K562 (cell line): ENCODE measurements at regions not wholly inside any gene's neighbourhood (a gene's known extent, or its start where the extent isn't known, plus 50 kb on each side); places are given as distances from the start of the nearest gene placed in this dataset.

Experiments used
- ATAC-seq: fragments of 200-7000 bp; cut with Tn5 transposase; 3 replicates; pipeline ENCODE4 v1.9.1; 2020; ENCODE audit warnings: moderate library complexity
- BruUV-seq: library from RNA; stranded (reverse); fragments of 400-500 nt; replicated peaks from 2 replicates; lab custom pipeline; 2021; lab: Mats Ljungman, UMichigan
- CTCF ChIA-PET: fragments of 300-600 bp; formaldehyde crosslinking; extraction: SDS; loops from one replicate; lab custom pipeline; 2021; ENCODE audit warnings: low intra/inter-chr PET ratio; lab: Yijun Ruan, JAX
- POLR2A ChIA-PET: fragments of 300-600, 350-650 bp; sonication (Branson Sonifier 250); formaldehyde crosslinking; extraction: SDS; loops from one replicate; lab custom pipeline; 2021; ENCODE audit warnings: antibody characterized with exemption, inconsistent platforms; lab: Yijun Ruan, JAX
- DNase-seq, 4 experiments: peaks; one replicate each; pipeline versions ENCODE4 v3.0.0 to v3.0.0-alpha.2; 2011 to 2018; ENCODE audit warnings: low spot score in 3 of 4, mixed read lengths in 3 of 4; ENCODE audit errors: extremely low read depth in 1 of 4
- FAIRE-seq: peaks from 2 replicates; lab custom pipeline; 2011; peaks lifted over from hg19 to GRCh38; lab: Jason Lieb, UNC
- H2AFZ ChIP-seq: 2 replicates; pipeline ENCODE4 v1.6.0; 2011; ENCODE audit warnings: low read depth, low read length, control low read depth, inconsistent platforms
- H3K27ac ChIP-seq: fragments of 200-600 bp; 3 replicates; pipeline ENCODE4 v1.8.0; 2011; ENCODE audit warnings: low read depth, mild to moderate bottlenecking, control low read depth, inconsistent platforms, low read length, moderate library complexity, mixed read lengths; ENCODE audit errors: extremely low read depth
- H3K27me3 ChIP-seq, 2 experiments: fragments of 300-600 bp in 1 of 2; 2 replicates in 1 of 2; 3 replicates in 1 of 2; pipeline versions ENCODE4 v1.6.0 to v1.8.0; 2011; ENCODE audit warnings: inconsistent platforms in 2 of 2, low read length in 2 of 2, mild to moderate bottlenecking in 1 of 2, mixed read lengths in 1 of 2, moderate library complexity in 1 of 2; ENCODE audit not compliant: control insufficient read depth in 2 of 2, insufficient read depth in 2 of 2
- H3K36me3 ChIP-seq: fragments of 300-600 bp; 3 replicates; pipeline ENCODE4 v1.8.0; 2011; ENCODE audit warnings: mild to moderate bottlenecking, low read length, inconsistent platforms; ENCODE audit not compliant: control insufficient read depth, insufficient read depth
- H3K4me1 ChIP-seq, 2 experiments: fragments of 200-600 bp in 1 of 2; replicated peaks in 1 of 2; 2 replicates in 1 of 2; 3 replicates in 1 of 2; pipeline versions ENCODE4 v1.5.1 to v1.8.0; 2011; ENCODE audit warnings: inconsistent platforms in 2 of 2, low read length in 2 of 2, mild to moderate bottlenecking in 1 of 2, mixed read lengths in 1 of 2, moderate library complexity in 1 of 2; ENCODE audit not compliant: control insufficient read depth in 2 of 2, insufficient read depth in 2 of 2
- H3K4me2 ChIP-seq: 2 replicates; pipeline ENCODE4 v1.6.1; 2011; ENCODE audit warnings: low read length, control low read depth, inconsistent platforms, mixed read lengths; ENCODE audit not compliant: insufficient read depth
- H3K4me3 ChIP-seq: fragments of 200-600 bp; sonication (generic), shearing (Covaris generic); 2 replicates; pipeline ENCODE4 v1.5.1; 2016; ENCODE audit warnings: control low read depth, inconsistent platforms
- H3K79me2 ChIP-seq: fragments of 200-600 bp; 3 replicates; pipeline ENCODE4 v1.8.0; 2011; ENCODE audit warnings: low read length, inconsistent platforms; ENCODE audit not compliant: control insufficient read depth, insufficient read depth
- H3K9ac ChIP-seq, 2 experiments: 2 replicates each; pipeline versions ENCODE4 v1.6.0 to v1.6.1; 2011; ENCODE audit warnings: low read depth in 2 of 2, low read length in 2 of 2, control low read depth in 1 of 2, inconsistent platforms in 1 of 2, mild to moderate bottlenecking in 1 of 2, mixed read lengths in 1 of 2; ENCODE audit not compliant: insufficient read depth in 1 of 2
- H3K9me1 ChIP-seq: one replicate; pipeline ENCODE4 v1.6.0; 2011; ENCODE audit warnings: inconsistent platforms, mild to moderate bottlenecking, low read length, moderate library complexity; ENCODE audit not compliant: control insufficient read depth, insufficient read depth
- H3K9me3 ChIP-seq: replicated peaks from 2 replicates; pipeline ENCODE4 v1.5.1; 2011; ENCODE audit warnings: low read depth, low read length, inconsistent platforms; ENCODE audit not compliant: control insufficient read depth, insufficient read depth
- H4K20me1 ChIP-seq: replicated peaks from 2 replicates; pipeline ENCODE4 v1.6.1; 2011; ENCODE audit warnings: low read length, inconsistent platforms, mixed read lengths; ENCODE audit not compliant: control insufficient read depth, insufficient read depth
- ATF1 ChIP-seq, 2 experiments: fragments of 450-650 bp in 1 of 2; IDR thresholded peaks; 2 replicates each; pipeline ENCODE4 v1.6.1; 2016; ENCODE audit warnings: missing compliant biosample characterization in 1 of 2, missing genetic modification characterization in 1 of 2
- BMI1 ChIP-seq: fragments of 150-350 bp; IDR thresholded peaks from 2 replicates; pipeline ENCODE4 v1.6.1; 2014; ENCODE audit warnings: low read length
- HOMEZ ChIP-seq: fragments of 250-450 bp; sonication (Bioruptor Pico); IDR thresholded peaks from 2 replicates; pipeline ENCODE4 v1.4.0; 2020; ENCODE audit warnings: mild to moderate bottlenecking, moderate library complexity
- L3MBTL2 ChIP-seq: fragments of 450-650 bp; IDR thresholded peaks from 2 replicates; pipeline ENCODE4 v1.6.1; 2016; ENCODE audit warnings: mild to moderate bottlenecking, moderate library complexity
- POLR2AphosphoS5 ChIP-seq: IDR thresholded peaks from 2 replicates; pipeline ENCODE4 v1.6.1; 2011; ENCODE audit warnings: mild to moderate bottlenecking, low read depth, low read length, moderate library complexity; ENCODE audit not compliant: control insufficient read depth, insufficient read depth
- POLR2H ChIP-seq: IDR thresholded peaks from 2 replicates; pipeline ENCODE4 v1.6.1; 2016; ENCODE audit warnings: missing genetic modification characterization, low read depth, mild to moderate bottlenecking, control low read depth, missing compliant biosample characterization, moderate library complexity
- RAD21 ChIP-seq, 2 experiments: fragments of 250-450 bp in 1 of 2; fragments of 450-650 bp in 1 of 2; sonication (Bioruptor Pico) in 1 of 2; formaldehyde crosslinking in 1 of 2; IDR thresholded peaks in 1 of 2; conservative IDR thresholded peaks in 1 of 2; 2 replicates each; pipeline versions ENCODE4 v1.4.0 to v1.8.0; 2020 to 2022; ENCODE audit warnings: mild to moderate bottlenecking in 2 of 2, moderate library complexity in 1 of 2
- SETDB1 ChIP-seq: IDR thresholded peaks from one replicate; pipeline ENCODE4 v1.6.1; 2012; ENCODE audit warnings: low read length, control low read depth, inconsistent platforms
- SIN3A ChIP-seq, 2 experiments: fragments of 150-350 bp in 1 of 2; IDR thresholded peaks; 2 replicates each; pipeline ENCODE4 v1.6.1; 2011 to 2016; ENCODE audit warnings: borderline replicate concordance in 2 of 2, low read depth in 2 of 2, low read length in 2 of 2, mild to moderate bottlenecking in 2 of 2, moderate library complexity in 2 of 2; ENCODE audit not compliant: control insufficient read depth in 1 of 2
- TOE1 ChIP-seq, 2 experiments: fragments of 450-650 bp in 1 of 2; sonication (generic) in 1 of 2; formaldehyde crosslinking in 1 of 2; IDR thresholded peaks; 2 replicates each; pipeline versions ENCODE4 v1.7.1 to v1.8.0; 2016 to 2022; ENCODE audit warnings: borderline replicate concordance in 2 of 2, mild to moderate bottlenecking in 2 of 2, antibody characterized with exemption in 1 of 2, inconsistent platforms in 1 of 2, low read depth in 1 of 2, missing genetic modification reagents in 1 of 2, moderate library complexity in 1 of 2
- TSC22D4 ChIP-seq: fragments of 450-650 bp; IDR thresholded peaks from 2 replicates; pipeline ENCODE4 v1.6.1; 2016; ENCODE audit warnings: missing genetic modification characterization, missing biosample characterization, control low read depth
- USF2 ChIP-seq: sonication (generic); formaldehyde crosslinking; IDR thresholded peaks from 2 replicates; pipeline ENCODE4 v1.5.0; 2020; ENCODE audit warnings: missing genetic modification reagents
- ZBTB33 ChIP-seq: sonication (generic); formaldehyde crosslinking; IDR thresholded peaks from 2 replicates; pipeline ENCODE4 v1.8.1; 2023; ENCODE audit warnings: mild to moderate bottlenecking, missing genetic modification reagents
- ZBTB34 ChIP-seq: fragments of 250-450 bp; sonication (Bioruptor Pico); IDR thresholded peaks from 2 replicates; pipeline ENCODE4 v1.8.0; 2021; ENCODE audit warnings: mild to moderate bottlenecking, moderate library complexity
- ZNF143 ChIP-seq: sonication (generic); formaldehyde crosslinking; IDR thresholded peaks from 2 replicates; pipeline ENCODE4 v1.9.0; 2022; ENCODE audit warnings: mild to moderate bottlenecking, missing genetic modification reagents
- ZNF431 ChIP-seq: sonication (generic); formaldehyde crosslinking; IDR thresholded peaks from 2 replicates; pipeline ENCODE4 v1.8.0; 2022; ENCODE audit warnings: mild to moderate bottlenecking, missing genetic modification reagents
- WGBS: fragments of 100-300 bp; shearing (Covaris generic); methylation state at CpG from one replicate; pipeline ENCODE4 v1.1.6; 2016; ENCODE audit warnings: low coverage, mixed read lengths; ENCODE audit not compliant: insufficient coverage; ENCODE audit errors: missing lambda C conversion rate; 5-methylcytosine and 5-hydroxymethylcytosine counted together
- in situ Hi-C: fragments of 300-500 bp; cut with MboI; formaldehyde crosslinking; loops from 4 replicates; pipeline ENCODE4 v1.15.0; 2018; ENCODE audit warnings: inconsistent platforms, mixed read lengths
- intact Hi-C: fragments of 100-400 bp; cut with micrococcal nuclease; formaldehyde crosslinking; loops from 2 replicates; pipeline ENCODE4 v1.14.2; 2022

GRCh38 chr13:85700906-85701305 lies 98.3 kb downstream of the SLITRK6 start:
- BruUV-seq = no TSS peak
- no peaks in the 10 kb centered on the region for H4K20me1 ChIP-seq
- H3K9ac ChIP-seq = no peak overlapping the region
- no peaks in the 10 kb centered on the region for H3K36me3 ChIP-seq
- DNase-seq (no peak), ATAC-seq (no peak), FAIRE-seq (no peak)
- H2AFZ ChIP-seq = no peak overlapping the region
- no peaks in the 10 kb centered on the region for H3K4me1 ChIP-seq
- H3K79me2 ChIP-seq = no peaks in the 10 kb centered on the region
- CTCF ChIA-PET = no interaction called here
- H3K9me3 ChIP-seq = no peaks in the 10 kb centered on the region
- no peak overlapping the region for H3K27ac ChIP-seq
- no peak overlapping the region for H3K4me2 ChIP-seq
- no peaks in the 10 kb centered on the region for H3K9me1 ChIP-seq
- 2% methylated on average over 4 of the region's 4 CpGs for WGBS
- TF ChIP-seq ZNF431 (no peak), POLR2AphosphoS5 (no peak), BMI1 (no peak), ZBTB33 (no peak), SETDB1 (no peak), USF2 (CRISPR knock-in tag) (no peak), ATF1 (CRISPR knock-in tag; IDR thresholded peaks at IDR 0.05) (no peak), ATF1 (tag; IDR thresholded peaks at IDR 0.05) (no peak), HOMEZ (no peak), L3MBTL2 (no peak), ZBTB34 (CRISPR knock-in tag) (no peak), SIN3A (IDR thresholded peaks at IDR 0.05; ENCODE audit: borderline replicate concordance in 2 of 2, control insufficient read depth in 1 of 2, low read depth in 2 of 2, low read length in 2 of 2) (no peak), ZNF143 (no peak), POLR2H (tag) (no peak), TOE1 (IDR thresholded peaks at IDR 0.05; ENCODE audit: borderline replicate concordance) (no peak), TOE1 (CRISPR knock-in tag; IDR thresholded peaks at IDR 0.05; ENCODE audit: borderline replicate concordance, low read depth) (no peak), RAD21 (CRISPR knock-in tag; conservative IDR thresholded peaks at IDR 0.05 in 1 of 2, IDR thresholded peaks at IDR 0.05 in 1 of 2) (no peak), TSC22D4 (tag) (no peak)
- in situ Hi-C loops (no loop called here), intact Hi-C loops (no loop called here)
- POLR2A ChIA-PET = no interaction called here
- H3K4me3 ChIP-seq = no peak overlapping the region
- no peaks in the 10 kb centered on the region for H3K27me3 ChIP-seq
